DOHH2 (cell line): ENCODE measurements at regions not wholly inside any gene's neighbourhood (a gene's known extent, or its start where the extent isn't known, plus 50 kb on each side); places are given as distances from the start of the nearest gene placed in this dataset.

Experiments
- CTCF ChIP-seq: fragments of 200-600 bp; sonication (generic); IDR thresholded peaks from one replicate; pipeline ENCODE4 v1.5.1; 2014; ENCODE audit warnings: antibody characterized with exemption, mild to moderate bottlenecking, low read depth, low read length; ENCODE audit not compliant: poor library complexity, severe bottlenecking
- EZH2phosphoT487 ChIP-seq: fragments of 200-600 bp; sonication (generic); IDR thresholded peaks from 2 replicates; pipeline ENCODE4 v1.6.1; 2017; ENCODE audit warnings: borderline replicate concordance, mild to moderate bottlenecking, antibody characterized with exemption, low read length, moderate library complexity, mixed read lengths

GRCh38 chr12:47020211-47020821 lies 59.1 kb upstream of the PCED1B start:
- TF ChIP-seq CTCF, result no peak
- TF ChIP-seq EZH2phosphoT487, result no peak
